Activated CD4-positive, alpha-beta memory T cell treated with anti-CD3 and anti-CD28 coated beads, Interleukin-2, amount 10 ng/mL, durations not matched to agents 7 days and 5 days (primary cell): ENCODE measurements at regions not wholly inside any gene's neighbourhood (a gene's known extent, or its start where the extent isn't known, plus 50 kb on each side); places are given as distances from the start of the nearest gene placed in this dataset.
"Not testable (repeated sequence)": the region's sequence is repeated elsewhere in the genome, so short reads cannot be mapped to it uniquely, and the experiment has no call there.

ENCODE experiments used
- CTCF ChIA-PET: fragments of 350-600 bp; sonication (Branson Sonifier 250); formaldehyde crosslinking; loops from one replicate; lab custom pipeline; 2021; ENCODE audit warnings: antibody characterized with exemption, inconsistent platforms; lab: Charles Lee
- POLR2A ChIA-PET: fragments of 350-600 bp; sonication (Branson Sonifier 250); formaldehyde crosslinking; loops from one replicate; lab custom pipeline; 2021; ENCODE audit warnings: antibody characterized with exemption; lab: Charles Lee
- DNase-seq: peaks from one replicate; pipeline ENCODE4 v3.0.0-alpha.2; 2020
- H3K27ac Mint-ChIP-seq: one replicate; pipeline ENCODE4 v1.8.0; 2021; ENCODE audit warnings: mild to moderate bottlenecking, mixed read lengths
- H3K27me3 Mint-ChIP-seq: one replicate; pipeline ENCODE4 v1.8.0; 2021; ENCODE audit warnings: mixed read lengths
- H3K36me3 Mint-ChIP-seq: one replicate; pipeline ENCODE4 v1.8.0; 2021; ENCODE audit warnings: low read depth, mixed read lengths
- H3K4me1 Mint-ChIP-seq: one replicate; pipeline ENCODE4 v1.8.0; 2021; ENCODE audit warnings: mixed read lengths
- H3K4me3 Mint-ChIP-seq: one replicate; pipeline ENCODE4 v1.8.0; 2021; ENCODE audit warnings: mild to moderate bottlenecking, mixed read lengths
- H3K9me3 Mint-ChIP-seq: one replicate; pipeline ENCODE4 v1.8.0; 2021; ENCODE audit warnings: mixed read lengths

DNA sequence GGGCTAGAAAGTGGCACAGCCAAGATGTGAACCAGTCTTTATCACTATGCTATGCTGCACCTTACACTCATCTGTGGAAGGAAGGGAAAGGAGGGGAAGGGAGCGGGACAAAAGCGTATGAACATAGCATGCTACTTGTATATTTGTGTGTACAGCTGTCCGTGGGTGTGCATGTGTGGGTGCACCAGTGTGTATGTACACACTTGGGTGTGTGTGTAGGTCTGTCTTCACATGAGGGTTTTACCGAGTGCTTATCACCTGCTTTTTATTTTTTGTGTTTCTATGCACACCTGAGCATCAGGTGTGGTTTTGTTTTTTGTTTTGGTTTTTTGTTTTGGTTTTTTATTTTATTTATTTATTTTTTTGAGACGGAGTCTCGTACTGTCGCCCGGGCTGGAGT is 255.7 kb downstream of the RRAGC start:
- CTCF ChIA-PET: no interaction called here
- Mint-ChIP-seq H3K4me1 (no peaks in the 10 kb centered on the region), H3K27me3 (peaks cover 14% of the 10 kb centered on the region), H3K4me3 (no peak overlapping the region), H3K36me3 (no peaks in the 10 kb centered on the region), H3K9me3 (no peaks in the 10 kb centered on the region), H3K27ac (no peak overlapping the region)
- POLR2A ChIA-PET: no interaction called here
- no peak for DNase-seq

DNA sequence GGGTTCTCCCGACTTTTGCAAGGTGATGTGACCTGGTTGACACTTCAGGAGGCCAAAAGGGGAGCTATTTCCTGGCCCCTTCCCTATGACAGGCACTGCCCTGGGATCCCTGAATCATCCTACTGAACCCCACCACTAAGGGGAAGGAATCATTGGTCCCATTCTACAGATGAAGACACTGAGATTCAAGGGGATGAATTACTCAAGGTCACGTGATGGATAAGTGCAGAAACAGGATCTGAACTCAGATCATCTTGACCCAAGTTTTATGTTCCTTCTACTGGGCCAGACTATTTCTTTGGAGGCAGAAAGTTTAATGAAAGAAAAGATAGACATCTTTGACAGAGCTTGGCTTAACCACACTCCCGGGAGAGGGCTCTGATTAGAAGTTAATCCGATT is 258.7 kb downstream of the RRAGC start:
- no peaks in the 10 kb centered on the region for H3K36me3 Mint-ChIP-seq
- CTCF ChIA-PET: no interaction called here
- H3K4me3 Mint-ChIP-seq: no peak overlapping the region

DNA sequence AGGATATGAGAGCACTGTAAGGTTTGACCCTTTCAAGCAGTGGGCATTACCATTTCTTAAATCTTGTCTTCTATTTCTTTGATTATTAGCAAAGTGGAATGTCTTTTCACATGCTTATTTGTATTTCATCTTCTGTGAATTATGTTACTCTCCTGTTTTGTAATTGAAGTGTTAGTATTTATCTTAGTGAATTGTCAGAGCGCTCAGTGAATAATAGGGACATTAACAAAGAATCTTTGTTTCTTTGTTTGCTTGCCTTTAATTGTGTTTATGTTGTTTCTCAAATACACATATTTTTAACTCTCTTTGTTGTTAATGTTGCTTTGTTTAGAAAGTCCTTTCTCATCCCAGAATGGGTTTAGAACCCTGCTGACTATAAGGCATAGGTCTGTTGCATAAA is 259.3 kb downstream of the RRAGC start:
- Mint-ChIP-seq H3K36me3 (no peaks in the 10 kb centered on the region), H3K9me3 (no peaks in the 10 kb centered on the region), H3K27me3 (peaks cover 18% of the 10 kb centered on the region), H3K4me3 (no peak overlapping the region), H3K27ac (no peak overlapping the region), H3K4me1 (no peaks in the 10 kb centered on the region)
- CTCF ChIA-PET: no interaction called here
- POLR2A ChIA-PET: no interaction called here
- no peak for DNase-seq

More for the DNA sequence above, 258.7 kb downstream of the RRAGC start:
- Mint-ChIP-seq H3K27me3 (peaks cover 18% of the 10 kb centered on the region), H3K27ac (no peak overlapping the region), H3K4me1 (no peaks in the 10 kb centered on the region), H3K9me3 (no peaks in the 10 kb centered on the region)
- DNase-seq: no peak
- POLR2A ChIA-PET: no interaction called here

DNA sequence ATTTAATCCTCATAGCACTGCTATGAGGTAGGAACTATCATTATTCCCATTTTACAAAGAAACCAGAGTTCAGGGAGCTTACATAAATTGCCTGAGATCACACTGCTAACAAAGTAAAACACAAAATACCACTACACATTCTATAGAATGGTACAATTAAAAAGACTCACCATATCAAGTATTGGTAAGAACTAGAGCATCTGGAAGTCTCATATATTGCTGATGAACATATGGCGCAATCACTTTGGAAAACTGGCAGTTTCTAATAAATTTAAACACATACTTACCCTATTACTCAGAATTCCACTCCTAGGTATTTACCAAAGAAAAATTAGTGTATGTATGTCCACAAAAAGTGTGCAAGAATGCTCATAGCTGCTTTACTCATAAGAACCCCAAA is 261.5 kb downstream of the RRAGC start:
- peaks cover 31% of the 10 kb centered on the region for H3K27me3 Mint-ChIP-seq
- no peaks in the 10 kb centered on the region for H3K4me1 Mint-ChIP-seq
- peaks cover 6% of the 10 kb centered on the region for H3K9me3 Mint-ChIP-seq
- H3K4me3 Mint-ChIP-seq: no peak overlapping the region
- DNase-seq: no peak
- ChIA-PET CTCF (no interaction called here), POLR2A (no interaction called here)
- no peaks in the 10 kb centered on the region for H3K36me3 Mint-ChIP-seq
- no peak overlapping the region for H3K27ac Mint-ChIP-seq

DNA sequence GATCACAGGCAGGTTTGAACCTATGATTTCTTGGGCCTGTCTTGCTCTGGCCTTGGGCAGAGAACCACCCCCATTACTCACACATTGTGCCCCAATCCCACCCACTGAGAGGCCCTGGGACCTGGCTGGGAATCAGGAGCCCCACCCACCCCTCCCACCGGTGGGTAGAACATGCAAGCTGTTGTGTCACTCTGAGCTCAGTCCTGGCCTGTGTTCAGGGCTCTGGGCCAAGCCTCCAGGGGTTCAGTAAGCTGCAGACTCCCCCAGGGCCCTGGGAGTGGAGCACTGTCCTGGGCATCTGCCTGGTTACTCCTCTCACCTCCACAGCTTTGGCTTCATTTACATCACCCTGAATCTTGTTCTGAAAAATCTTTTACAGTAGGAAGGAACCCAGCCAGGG is 270.5 kb downstream of the RRAGC start:
- no peak overlapping the region for H3K4me3 Mint-ChIP-seq
- POLR2A ChIA-PET: no interaction called here
- peaks cover 13% of the 10 kb centered on the region for H3K4me1 Mint-ChIP-seq
- H3K9me3 Mint-ChIP-seq: peaks cover 2% of the 10 kb centered on the region
- H3K27ac Mint-ChIP-seq: no peak overlapping the region
- CTCF ChIA-PET: interaction anchor here (0.7 kb wide), 1 partner anchor 178 kb away, joined by 3 read pairs; no protein-coding TSS in a partner anchor
- no peaks in the 10 kb centered on the region for H3K36me3 Mint-ChIP-seq
- H3K27me3 Mint-ChIP-seq: peaks cover 24% of the 10 kb centered on the region
- no peak for DNase-seq

DNA sequence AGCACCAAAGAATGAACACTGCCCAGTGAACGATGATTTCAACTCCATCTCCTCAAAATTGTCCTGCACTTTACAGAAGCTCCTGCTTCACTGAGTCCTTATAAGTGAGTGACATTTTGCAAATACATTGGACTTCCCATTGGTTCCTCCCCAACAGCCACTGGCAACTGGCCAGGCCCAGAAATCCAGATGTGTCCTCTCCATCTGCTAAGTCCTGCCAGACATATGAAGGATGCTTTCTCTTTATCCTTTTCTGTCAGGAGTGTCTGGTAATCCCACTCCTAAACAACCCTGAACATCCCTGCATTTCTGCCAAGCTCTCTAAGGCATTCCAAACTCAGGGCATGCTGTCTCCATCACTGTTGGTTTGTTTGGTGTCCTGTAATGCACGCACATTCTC is 271.8 kb downstream of the RRAGC start:
- no peak overlapping the region for H3K27ac Mint-ChIP-seq
- H3K4me1 Mint-ChIP-seq: peaks cover 13% of the 10 kb centered on the region
- ChIA-PET POLR2A (no interaction called here), CTCF (no interaction called here)
- H3K4me3 Mint-ChIP-seq: no peak overlapping the region
- H3K27me3 Mint-ChIP-seq: peaks cover 17% of the 10 kb centered on the region
- peaks cover 2% of the 10 kb centered on the region for H3K9me3 Mint-ChIP-seq
- DNase-seq: no peak
- H3K36me3 Mint-ChIP-seq: no peaks in the 10 kb centered on the region

DNA sequence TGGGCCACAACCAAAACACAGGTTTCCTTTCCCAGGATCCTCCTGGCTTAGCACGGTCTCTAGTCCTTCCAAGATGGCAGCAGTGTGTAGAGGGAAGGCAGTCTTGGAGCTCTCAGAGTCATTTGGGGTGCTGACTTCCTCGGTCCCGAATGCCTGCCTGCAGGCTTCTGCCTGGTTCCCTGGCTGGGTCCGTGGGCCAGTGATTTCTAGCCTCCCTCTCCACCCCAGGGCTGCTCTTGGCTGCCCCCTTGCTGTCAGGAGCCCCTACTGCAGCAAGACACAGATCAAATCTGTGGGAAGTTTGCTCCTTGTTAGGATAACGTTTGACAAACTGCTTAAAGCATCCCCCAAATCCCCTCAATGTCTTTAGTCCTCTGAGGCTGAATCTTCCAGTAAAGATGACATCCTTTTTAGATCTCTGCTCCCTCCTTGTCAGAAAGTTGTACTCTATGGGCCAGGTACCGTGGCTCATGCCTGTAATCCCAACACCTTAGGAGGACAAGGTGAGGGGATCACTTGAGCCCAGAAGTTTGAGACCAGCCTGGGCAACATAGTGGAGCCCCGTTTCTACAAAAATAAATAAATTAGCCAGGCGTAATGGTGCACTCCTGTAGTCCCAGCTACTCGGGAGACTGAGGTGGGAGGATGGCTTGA is 272.5 kb downstream of the RRAGC start:
- Mint-ChIP-seq H3K9me3 (no peaks in the 10 kb centered on the region), H3K4me1 (peaks cover 13% of the 10 kb centered on the region), H3K4me3 (no peak overlapping the region), H3K27me3 (peaks cover 17% of the 10 kb centered on the region), H3K27ac (no peak overlapping the region), H3K36me3 (no peaks in the 10 kb centered on the region)
- ChIA-PET POLR2A (no interaction called here), CTCF (interaction anchor here (1.2 to 2.0 kb wide), 2 partner anchors 16 to 371 kb away, joined by 3 to 4 read pairs; no protein-coding TSS in a partner anchor)
- peak; percentile 60 for DNase-seq

DNA sequence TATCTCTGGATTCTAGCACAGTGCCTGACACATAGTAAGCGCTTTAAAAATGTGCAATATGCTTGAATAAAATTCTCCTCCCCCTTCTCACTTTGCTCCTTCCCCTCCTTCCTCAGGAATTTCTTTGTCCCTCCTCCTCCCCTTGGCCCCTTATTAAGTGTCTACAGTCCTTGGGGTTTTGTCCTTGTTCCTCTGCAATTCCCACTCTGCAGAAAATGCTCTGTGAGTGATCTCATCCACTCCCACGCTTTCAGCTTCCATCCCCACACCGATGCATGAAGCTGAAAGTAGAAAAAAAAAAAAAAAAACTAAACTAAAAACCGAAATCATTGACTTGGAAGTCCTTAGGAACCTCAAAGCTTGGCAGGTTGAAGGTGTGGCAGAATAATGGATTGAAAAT is 273.6 kb downstream of the RRAGC start:
- peaks cover 27% of the 10 kb centered on the region for H3K27me3 Mint-ChIP-seq
- H3K9me3 Mint-ChIP-seq: no peaks in the 10 kb centered on the region
- H3K4me1 Mint-ChIP-seq: peaks cover 13% of the 10 kb centered on the region
- H3K4me3 Mint-ChIP-seq: no peak overlapping the region
- POLR2A ChIA-PET: no interaction called here
- DNase-seq: no peak
- no peak overlapping the region for H3K27ac Mint-ChIP-seq
- no peaks in the 10 kb centered on the region for H3K36me3 Mint-ChIP-seq
- CTCF ChIA-PET: interaction anchor here (0.6 to 2.0 kb wide), 6 partner anchors 14 to 741 kb away, joined by 3 to 5 read pairs (median 4); no protein-coding TSS in a partner anchor

DNA sequence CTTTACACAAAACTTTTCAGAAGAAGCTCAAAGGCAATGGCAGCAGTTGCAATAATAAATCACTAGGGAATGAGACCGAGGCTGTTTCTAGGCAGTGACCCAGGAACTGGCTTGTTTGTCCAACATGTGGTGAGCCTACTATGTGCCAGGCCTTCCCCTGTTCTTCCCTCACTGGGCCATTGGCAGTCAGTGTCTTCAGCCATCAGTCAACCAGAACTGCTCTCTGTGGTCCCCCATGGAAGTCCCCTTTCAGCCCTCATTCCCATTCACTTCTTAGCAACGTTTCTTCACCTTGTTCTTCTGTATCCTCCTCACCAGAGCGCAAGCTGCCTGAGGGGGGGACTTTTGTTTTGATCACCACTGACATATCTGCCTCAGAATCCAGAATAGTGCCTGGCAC is 274.1 kb downstream of the RRAGC start:
- no peak overlapping the region for H3K4me3 Mint-ChIP-seq
- ChIA-PET POLR2A (no interaction called here), CTCF (interaction anchor here (0.6 to 2.0 kb wide), 5 partner anchors 14 to 741 kb away, joined by 3 to 5 read pairs (median 4); no protein-coding TSS in a partner anchor)
- peaks cover 13% of the 10 kb centered on the region for H3K4me1 Mint-ChIP-seq
- no peak for DNase-seq
- no peaks in the 10 kb centered on the region for H3K9me3 Mint-ChIP-seq
- H3K36me3 Mint-ChIP-seq: no peaks in the 10 kb centered on the region
- peaks cover 32% of the 10 kb centered on the region for H3K27me3 Mint-ChIP-seq
- H3K27ac Mint-ChIP-seq: no peak overlapping the region

DNA sequence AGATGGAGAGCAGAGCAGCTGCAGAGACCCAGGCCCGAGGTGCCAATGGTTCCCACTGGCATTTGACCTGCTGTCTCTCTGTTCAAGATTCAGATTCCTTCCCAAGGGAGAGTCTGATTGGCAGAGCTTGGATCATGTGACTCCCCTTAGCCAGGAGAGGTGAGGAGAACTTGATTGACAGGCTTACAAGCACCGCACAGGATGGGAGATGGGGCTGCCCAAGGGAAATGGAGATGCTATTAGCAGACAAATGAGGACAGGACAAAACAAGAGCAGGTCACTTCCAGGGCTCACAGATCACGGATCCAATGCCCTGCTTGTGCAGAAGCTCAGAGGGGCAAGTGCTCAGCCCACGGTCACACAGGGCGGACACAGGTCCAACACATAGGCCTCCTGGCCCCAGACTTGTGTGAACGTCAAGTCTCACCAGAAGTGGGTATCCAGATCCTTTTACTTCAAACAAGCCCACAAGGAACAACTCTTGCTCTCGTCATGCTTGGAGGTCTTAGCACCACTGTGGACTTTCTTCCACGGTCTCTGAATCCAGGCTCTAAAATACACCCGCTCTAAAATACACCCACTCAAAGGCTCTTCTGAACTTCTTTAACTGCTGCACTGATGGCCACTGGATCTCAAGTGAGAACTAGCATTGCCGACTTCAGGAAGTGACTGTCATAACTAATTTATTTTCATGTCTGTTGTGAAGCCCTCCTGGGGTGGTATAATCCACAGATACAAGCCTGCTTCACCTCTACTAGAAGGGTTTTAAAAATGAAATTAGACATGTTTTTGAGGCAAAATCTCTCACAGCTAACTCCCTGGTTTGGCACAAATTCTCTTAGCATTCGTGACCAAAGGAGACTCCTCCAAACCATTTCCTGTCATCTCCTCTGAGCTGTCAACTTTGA is 274.9 kb downstream of the RRAGC start:
- Mint-ChIP-seq H3K36me3 (no peaks in the 10 kb centered on the region), H3K4me1 (peaks cover 13% of the 10 kb centered on the region), H3K9me3 (no peaks in the 10 kb centered on the region), H3K27me3 (peaks cover 39% of the 10 kb centered on the region), H3K27ac (no peak overlapping the region), H3K4me3 (no peak overlapping the region)
- no peak for DNase-seq
- POLR2A ChIA-PET: no interaction called here
- CTCF ChIA-PET: interaction anchor here (2.0 kb wide), 1 partner anchor 13 kb away, joined by 4 read pairs; no protein-coding TSS in a partner anchor

DNA sequence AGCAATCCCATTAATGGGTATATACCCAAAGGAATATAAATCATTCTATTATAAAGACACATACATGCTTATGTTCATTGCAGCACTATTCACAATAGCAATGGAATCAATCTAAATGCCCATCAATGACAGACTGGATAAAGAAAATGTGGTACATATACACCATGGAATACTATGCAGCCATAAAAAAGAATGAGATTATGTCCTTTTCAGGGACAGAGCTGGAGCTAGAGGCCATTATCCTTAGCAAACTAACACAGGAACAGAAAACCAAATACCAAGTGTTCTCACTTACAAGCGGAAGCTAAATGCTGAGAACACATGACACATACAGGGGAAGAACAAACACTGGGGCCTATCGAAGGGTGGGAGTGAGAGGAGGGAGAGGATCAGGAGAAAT is 276.3 kb downstream of the RRAGC start:
- CTCF ChIA-PET, H3K36me3 Mint-ChIP-seq, H3K27ac Mint-ChIP-seq, H3K9me3 Mint-ChIP-seq, POLR2A ChIA-PET, DNase-seq, H3K4me3 Mint-ChIP-seq: not testable (repeated sequence)
- peaks cover 53% of the 10 kb centered on the region for H3K27me3 Mint-ChIP-seq
- peaks cover 13% of the 10 kb centered on the region for H3K4me1 Mint-ChIP-seq

DNA sequence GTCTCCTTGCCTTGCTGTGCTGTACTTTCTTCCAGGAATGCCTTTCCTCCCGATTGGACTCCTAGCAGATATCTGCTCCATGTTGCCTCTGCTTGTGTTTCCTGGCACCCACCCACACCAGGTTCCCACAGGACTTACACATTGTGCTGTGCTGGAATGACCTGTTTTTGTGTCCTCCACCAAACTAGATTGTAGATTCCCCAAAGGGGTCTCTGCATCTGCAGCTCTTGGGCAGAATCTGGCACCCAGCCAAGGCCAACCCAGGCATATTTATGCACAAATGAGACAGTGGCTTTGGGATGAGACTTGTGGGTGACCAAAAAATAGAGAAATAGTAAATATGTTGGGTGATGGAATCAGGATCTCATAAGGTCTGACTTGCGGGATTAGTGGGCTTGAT is 278.2 kb downstream of the RRAGC start:
- Mint-ChIP-seq H3K27me3 (peaks cover 70% of the 10 kb centered on the region), H3K9me3 (no peaks in the 10 kb centered on the region), H3K4me1 (peaks cover 18% of the 10 kb centered on the region), H3K4me3 (no peak overlapping the region), H3K36me3 (no peaks in the 10 kb centered on the region), H3K27ac (no peak overlapping the region)
- CTCF ChIA-PET: no interaction called here
- no peak for DNase-seq
- POLR2A ChIA-PET: no interaction called here

DNA sequence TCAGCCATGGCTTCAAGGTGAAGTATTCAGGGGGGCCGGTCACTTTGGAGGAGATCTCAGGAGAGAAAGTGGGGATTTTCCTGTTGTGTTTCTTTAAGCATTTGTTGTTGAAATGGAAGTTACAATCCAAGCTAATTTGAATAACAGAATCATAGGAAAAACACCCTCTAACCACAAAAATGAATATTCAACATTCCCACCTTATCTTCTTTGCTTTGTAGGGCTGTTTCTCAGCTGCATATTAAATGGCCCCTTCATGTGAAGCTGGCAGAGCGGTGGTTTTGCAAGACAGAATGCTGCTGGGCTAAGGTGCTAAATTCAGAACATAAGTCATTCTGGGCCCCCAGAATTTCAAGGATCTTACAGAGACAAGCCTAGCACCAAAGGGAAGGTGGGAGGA is 279.0 kb downstream of the RRAGC start:
- H3K9me3 Mint-ChIP-seq: no peaks in the 10 kb centered on the region
- peaks cover 76% of the 10 kb centered on the region for H3K27me3 Mint-ChIP-seq
- CTCF ChIA-PET: no interaction called here
- H3K36me3 Mint-ChIP-seq: no peaks in the 10 kb centered on the region
- peaks cover 16% of the 10 kb centered on the region for H3K4me1 Mint-ChIP-seq
- H3K4me3 Mint-ChIP-seq: no peak overlapping the region
- no peak overlapping the region for H3K27ac Mint-ChIP-seq
- POLR2A ChIA-PET: no interaction called here
- no peak for DNase-seq
